Common myeloid progenitor, CD34-positive (primary cell): ENCODE measurements at regions not wholly inside any gene's neighbourhood (a gene's known extent, or its start where the extent isn't known, plus 50 kb on each side); places are given as distances from the start of the nearest gene placed in this dataset.

ENCODE experiments used
- CTCF ChIA-PET: fragments of 350-600 bp; sonication (Branson Sonifier 250); formaldehyde crosslinking; loops from one replicate; lab custom pipeline; 2021; ENCODE audit warnings: antibody characterized with exemption; lab: Charles Lee
- POLR2A ChIA-PET: fragments of 350-600 bp; sonication (Branson Sonifier 250); formaldehyde crosslinking; loops from one replicate; lab custom pipeline; 2021; ENCODE audit warnings: antibody characterized with exemption; lab: Charles Lee
- DNase-seq, 3 donors: peaks; one replicate each; pipeline versions ENCODE4 v3.0.0 to v3.0.0-alpha.2; 2013
- H3K27ac ChIP-seq, 2 experiments: 1 replicate in 1 of 2; 2 replicates in 1 of 2; pipeline ENCODE4 v1.7.0; 2013; ENCODE audit warnings: inconsistent platforms in 2 of 2, low read length in 2 of 2, mild to moderate bottlenecking in 2 of 2, low read depth in 1 of 2, moderate library complexity in 1 of 2; ENCODE audit not compliant: severe bottlenecking in 2 of 2, insufficient read depth in 1 of 2, poor library complexity in 1 of 2
- H3K27me3 ChIP-seq, 5 experiments: replicated peaks in 2 of 5; 1 replicate in 3 of 5; 2 replicates in 2 of 5; pipeline versions ENCODE4 v1.6.1 to v1.7.0; 2013; ENCODE audit warnings: low read length in 4 of 5, mild to moderate bottlenecking in 2 of 5, moderate library complexity in 2 of 5, inconsistent platforms in 1 of 5; ENCODE audit not compliant: insufficient read depth in 5 of 5, control insufficient read depth in 4 of 5
- H3K36me3 ChIP-seq, 4 experiments: 1 replicate in 2 of 4; 2 replicates in 2 of 4; pipeline versions ENCODE4 v1.6.1 to v1.7.0; 2013; ENCODE audit warnings: low read length in 3 of 4, control low read depth in 1 of 4, mild to moderate bottlenecking in 1 of 4; ENCODE audit not compliant: control insufficient read depth in 4 of 4, insufficient read depth in 4 of 4
- H3K4me1 ChIP-seq, 4 experiments: 1 replicate in 3 of 4; 2 replicates in 1 of 4; pipeline versions ENCODE4 v1.6.1 to v1.7.1; 2013; ENCODE audit warnings: low read length in 3 of 4, mild to moderate bottlenecking in 3 of 4, control low read depth in 1 of 4, inconsistent platforms in 1 of 4, moderate library complexity in 1 of 4; ENCODE audit not compliant: control insufficient read depth in 4 of 4, insufficient read depth in 4 of 4; ENCODE audit errors: control extremely low read depth in 1 of 4
- H3K4me3 ChIP-seq, 7 experiments: 1 replicate in 4 of 7; 2 replicates in 3 of 7; pipeline versions ENCODE4 v1.5.1 to v1.7.0; 2013; ENCODE audit warnings: mild to moderate bottlenecking in 7 of 7, low read length in 6 of 7, moderate library complexity in 6 of 7, inconsistent platforms in 2 of 7, low read depth in 2 of 7, control low read depth in 1 of 7; ENCODE audit not compliant: insufficient read depth in 4 of 7, control insufficient read depth in 1 of 7; ENCODE audit errors: extremely low read depth in 1 of 7
- H3K9me3 ChIP-seq, 5 experiments: 1 replicate in 4 of 5; 2 replicates in 1 of 5; pipeline versions ENCODE4 v1.6.1 to v1.7.1; 2013; ENCODE audit warnings: low read length in 4 of 5, mild to moderate bottlenecking in 2 of 5, inconsistent platforms in 1 of 5, low read depth in 1 of 5, moderate library complexity in 1 of 5; ENCODE audit not compliant: control insufficient read depth in 4 of 5, insufficient read depth in 2 of 5; ENCODE audit errors: control extremely low read depth in 1 of 5
- WGBS: methylation state at CpG from one replicate; pipeline ENCODE4 v1.1.5; 2013; ENCODE audit not compliant: insufficient coverage; 5-methylcytosine and 5-hydroxymethylcytosine counted together

- no peaks in the 10 kb centered on the region for H3K9me3 ChIP-seq
- H3K27ac ChIP-seq = no peak overlapping the region
- no peak for DNase-seq
- no peak overlapping the region for H3K4me3 ChIP-seq
- ChIA-PET CTCF (no interaction called here), POLR2A (no interaction called here)
- H3K27me3 ChIP-seq = no peaks in the 10 kb centered on the region
- H3K36me3 ChIP-seq = no peaks in the 10 kb centered on the region
- WGBS = 100% methylated on average over 1 of the region's 3 CpGs
- no peaks in the 10 kb centered on the region for H3K4me1 ChIP-seq
Observed at GRCh38 chr4:59374416-59374815, 1825.7 kb upstream of the ADGRL3 start.

GRCh38 chr4:59380841-59381366, 1819.2 kb upstream of the ADGRL3 start:
- H3K27me3 ChIP-seq = no peaks in the 10 kb centered on the region
- no peaks in the 10 kb centered on the region for H3K36me3 ChIP-seq
- no peak for DNase-seq
- no peaks in the 10 kb centered on the region for H3K4me1 ChIP-seq
- no CpG with 5 or more reads among the region's 2 CpGs for WGBS
- H3K9me3 ChIP-seq = no peaks in the 10 kb centered on the region
- H3K27ac ChIP-seq = no peak overlapping the region
- ChIA-PET CTCF (no interaction called here), POLR2A (interaction anchor here (0.6 kb wide), 1 partner anchor 37 kb away, joined by 4 read pairs; no protein-coding TSS in a partner anchor)
- no peak overlapping the region for H3K4me3 ChIP-seq

- ChIA-PET POLR2A (no interaction called here), CTCF (no interaction called here)
- Histone ChIP-seq H3K9me3 (no peaks in the 10 kb centered on the region), H3K4me1 (no peaks in the 10 kb centered on the region), H3K27ac (no peak overlapping the region), H3K36me3 (no peaks in the 10 kb centered on the region), H3K27me3 (no peaks in the 10 kb centered on the region), H3K4me3 (no peak overlapping the region)
- no CpG with 5 or more reads among the region's 2 CpGs for WGBS
- DNase-seq = no peak
Observed at GRCh38 chr4:59381591-59381990, 1818.5 kb upstream of the ADGRL3 start.

- WGBS = 91% methylated on average over 5 of the region's 7 CpGs
- ChIA-PET CTCF (no interaction called here), POLR2A (no interaction called here)
- Histone ChIP-seq H3K36me3 (no peaks in the 10 kb centered on the region), H3K27me3 (no peaks in the 10 kb centered on the region), H3K4me3 (no peak overlapping the region), H3K27ac (no peak overlapping the region), H3K4me1 (no peaks in the 10 kb centered on the region), H3K9me3 (peaks cover 0 to 4% (median 0%) of the 10 kb centered on the region in 5 experiments)
- no peak for DNase-seq
Observed at GRCh38 chr4:59387759-59388758, 1812.1 kb upstream of the ADGRL3 start.

- H3K36me3 ChIP-seq = no peaks in the 10 kb centered on the region
- CTCF ChIA-PET = no interaction called here
- POLR2A ChIA-PET = no interaction called here
- 91% methylated on average over 4 of the region's 5 CpGs for WGBS
- no peak overlapping the region for H3K27ac ChIP-seq
- no peak overlapping the region for H3K4me3 ChIP-seq
- no peaks in the 10 kb centered on the region for H3K27me3 ChIP-seq
- no peak for DNase-seq
- peaks cover 0 to 7% (median 0%) of the 10 kb centered on the region in 5 experiments for H3K9me3 ChIP-seq
- no peaks in the 10 kb centered on the region for H3K4me1 ChIP-seq
Observed at GRCh38 chr4:59393780-59394179, 1806.3 kb upstream of the ADGRL3 start.

- Histone ChIP-seq H3K4me3 (no peak overlapping the region), H3K4me1 (no peaks in the 10 kb centered on the region), H3K9me3 (no peaks in the 10 kb centered on the region), H3K27me3 (no peaks in the 10 kb centered on the region), H3K36me3 (no peaks in the 10 kb centered on the region), H3K27ac (no peak overlapping the region)
- 38% methylated on average over 1 of the region's 4 CpGs for WGBS
- ChIA-PET POLR2A (no interaction called here), CTCF (no interaction called here)
- DNase-seq = no peak
Observed at GRCh38 chr4:59400334-59400733, 1799.8 kb upstream of the ADGRL3 start.

- Histone ChIP-seq H3K9me3 (peaks cover 0 to 2% (median 0%) of the 10 kb centered on the region in 5 experiments), H3K4me3 (no peak overlapping the region), H3K4me1 (no peaks in the 10 kb centered on the region), H3K27ac (no peak overlapping the region), H3K36me3 (no peaks in the 10 kb centered on the region), H3K27me3 (no peaks in the 10 kb centered on the region)
- CTCF ChIA-PET = no interaction called here
- no peak for DNase-seq
- POLR2A ChIA-PET = no interaction called here
Observed at GRCh38 chr4:59409647-59410046, 1790.5 kb upstream of the ADGRL3 start.
